Mesenchymal stem cell (in vitro differentiated cells and primary cell): ENCODE measurements at regions not wholly inside any gene's neighbourhood (a gene's known extent, or its start where the extent isn't known, plus 50 kb on each side); places are given as distances from the start of the nearest gene placed in this dataset.
A peak's percentile ranks its signal among the peaks of the same experiment; 100 is the strongest.

ENCODE experiments used
- DNase-seq: peaks from one replicate; pipeline ENCODE4 v3.0.0-alpha.2; 2013
- H2AFZ ChIP-seq: one replicate; pipeline ENCODE4 v1.6.1; 2013; ENCODE audit warnings: low read depth, mild to moderate bottlenecking, control low read depth, inconsistent platforms, low read length, moderate library complexity
- H2AK5ac ChIP-seq: 2 replicates; pipeline ENCODE4 v1.6.1; 2013; ENCODE audit warnings: low read length, moderate library complexity, mild to moderate bottlenecking, inconsistent platforms; ENCODE audit not compliant: severe bottlenecking
- H2BK120ac ChIP-seq: one replicate; pipeline ENCODE4 v1.6.1; 2013; ENCODE audit warnings: low read depth, mild to moderate bottlenecking, inconsistent platforms, low read length, moderate library complexity
- H2BK12ac ChIP-seq, 2 experiments: one replicate each; pipeline ENCODE4 v1.6.1; 2013; ENCODE audit warnings: inconsistent platforms in 2 of 2, low read length in 2 of 2, mild to moderate bottlenecking in 2 of 2, moderate library complexity in 2 of 2, control low read depth in 1 of 2
- H2BK15ac ChIP-seq: one replicate; pipeline ENCODE4 v1.6.1; 2013; ENCODE audit warnings: mild to moderate bottlenecking, low read depth, inconsistent platforms; ENCODE audit not compliant: poor library complexity, severe bottlenecking
- H2BK5ac ChIP-seq: 2 replicates; pipeline ENCODE4 v1.6.1; 2013; ENCODE audit warnings: low read depth, mild to moderate bottlenecking, low read length, control low read depth, inconsistent platforms; ENCODE audit not compliant: poor library complexity, severe bottlenecking
- H3K14ac ChIP-seq, 2 experiments: one replicate each; pipeline ENCODE4 v1.6.1; 2013; ENCODE audit warnings: inconsistent platforms in 2 of 2, low read length in 2 of 2, control low read depth in 1 of 2, mild to moderate bottlenecking in 1 of 2, moderate library complexity in 1 of 2
- H3K18ac ChIP-seq, 2 experiments: one replicate each; pipeline ENCODE4 v1.6.1; 2013; ENCODE audit warnings: inconsistent platforms in 2 of 2, low read length in 2 of 2, control low read depth in 1 of 2, low read depth in 1 of 2, mild to moderate bottlenecking in 1 of 2
- H3K23ac ChIP-seq, 2 experiments: one replicate each; pipeline ENCODE4 v1.6.1; 2013; ENCODE audit warnings: inconsistent platforms in 2 of 2, low read length in 2 of 2, mild to moderate bottlenecking in 2 of 2, moderate library complexity in 2 of 2, control low read depth in 1 of 2
- H3K27ac ChIP-seq: 2 replicates; pipeline ENCODE4 v1.5.1; 2013; ENCODE audit warnings: mild to moderate bottlenecking, moderate library complexity, low read length, control low read depth, inconsistent platforms; ENCODE audit not compliant: poor library complexity, severe bottlenecking
- H3K27me3 ChIP-seq, 2 experiments: 2 replicates each; pipeline versions ENCODE4 v1.6.1 to v1.7.0; 2013; ENCODE audit warnings: low read length in 2 of 2, mild to moderate bottlenecking in 2 of 2, moderate library complexity in 2 of 2, control low read depth in 1 of 2, inconsistent platforms in 1 of 2; ENCODE audit not compliant: control insufficient read depth in 1 of 2, insufficient read depth in 1 of 2
- H3K36me3 ChIP-seq, 2 experiments: 2 replicates each; pipeline versions ENCODE4 v1.6.1 to v1.7.0; 2013; ENCODE audit warnings: low read length in 2 of 2, control low read depth in 1 of 2, inconsistent platforms in 1 of 2, low read depth in 1 of 2, mild to moderate bottlenecking in 1 of 2; ENCODE audit not compliant: insufficient read depth in 2 of 2, control insufficient read depth in 1 of 2
- H3K4ac ChIP-seq, 2 experiments: one replicate each; pipeline ENCODE4 v1.6.1; 2013; ENCODE audit warnings: inconsistent platforms in 2 of 2, low read length in 2 of 2, mild to moderate bottlenecking in 2 of 2, moderate library complexity in 2 of 2, control low read depth in 1 of 2, low read depth in 1 of 2
- H3K4me1 ChIP-seq: 2 replicates; pipeline ENCODE4 v1.6.1; 2013; ENCODE audit warnings: low read depth, low read length, control low read depth; ENCODE audit not compliant: control insufficient read depth, insufficient read depth
- H3K4me2 ChIP-seq: 2 replicates; pipeline ENCODE4 v1.6.1; 2013; ENCODE audit warnings: low read length, mild to moderate bottlenecking, inconsistent platforms; ENCODE audit not compliant: poor library complexity, severe bottlenecking
- H3K4me3 ChIP-seq, 2 experiments: 2 replicates each; pipeline versions ENCODE4 v1.5.1 to v1.7.0; 2013; ENCODE audit warnings: low read length in 2 of 2, mild to moderate bottlenecking in 2 of 2, control low read depth in 1 of 2, low read depth in 1 of 2; ENCODE audit not compliant: insufficient read depth in 1 of 2
- H3K79me1 ChIP-seq: replicated peaks from 2 replicates; pipeline ENCODE4 v1.6.1; 2013; ENCODE audit warnings: mild to moderate bottlenecking, control low read depth, low read length, inconsistent platforms; ENCODE audit not compliant: poor library complexity, severe bottlenecking
- H3K9ac ChIP-seq: 2 replicates; pipeline ENCODE4 v1.7.0; 2013; ENCODE audit warnings: mild to moderate bottlenecking, low read length, moderate library complexity
- H3K9me3 ChIP-seq: 2 replicates; pipeline ENCODE4 v1.7.0; 2013; ENCODE audit warnings: mild to moderate bottlenecking, low read length; ENCODE audit not compliant: control insufficient read depth
- H4K8ac ChIP-seq: one replicate; pipeline ENCODE4 v1.6.1; 2013; ENCODE audit warnings: inconsistent platforms, mild to moderate bottlenecking, low read length, moderate library complexity
- H4K91ac ChIP-seq: one replicate; pipeline ENCODE4 v1.6.1; 2013; ENCODE audit warnings: mild to moderate bottlenecking, low read length, inconsistent platforms
- whole genome bisulfite sequencing: methylation state at CpG from one replicate; pipeline ENCODE4 v1.1.7; 2013; ENCODE audit warnings: mixed read lengths; 5-methylcytosine and 5-hydroxymethylcytosine counted together

DNA sequence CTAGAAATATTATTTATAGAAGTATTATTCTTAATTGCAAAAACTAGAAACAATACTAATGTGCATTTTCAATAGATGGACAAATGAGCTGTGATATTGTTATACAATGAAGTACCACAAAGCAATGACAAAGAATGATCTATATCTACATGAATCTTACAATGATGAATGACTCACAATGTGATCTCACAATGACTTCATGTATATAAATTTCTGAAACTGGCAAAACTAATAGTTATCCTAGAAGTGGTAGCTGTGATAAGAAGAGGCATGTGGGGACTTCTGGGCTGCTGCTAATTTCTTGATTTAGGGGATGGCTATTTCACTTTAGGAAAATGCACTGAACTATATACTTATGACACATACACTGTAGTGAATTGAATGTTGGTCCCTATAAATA lies 396.0 kb upstream of the ZNF608 start:
- Histone ChIP-seq H3K27me3 (no peaks in the 10 kb centered on the region), H3K23ac (no peak overlapping the region), H4K8ac (no peak overlapping the region), H3K4ac (no peak overlapping the region), H3K14ac (no peak overlapping the region), H2BK5ac (no peak overlapping the region), H3K18ac (no peak overlapping the region), H2BK12ac (no peak overlapping the region), H3K4me1 (no peaks in the 10 kb centered on the region), H3K79me1 (no peaks in the 10 kb centered on the region), H3K9ac (no peak overlapping the region), H3K36me3 (no peaks in the 10 kb centered on the region), H2BK15ac (no peak overlapping the region), H2BK120ac (no peak overlapping the region), H3K4me2 (no peak overlapping the region), H3K9me3 (no peaks in the 10 kb centered on the region), H3K27ac (no peak overlapping the region), H2AK5ac (no peak overlapping the region), H4K91ac (no peak overlapping the region), H3K4me3 (no peak overlapping the region), H2AFZ (no peak overlapping the region)
- DNase-seq: no peak

DNA sequence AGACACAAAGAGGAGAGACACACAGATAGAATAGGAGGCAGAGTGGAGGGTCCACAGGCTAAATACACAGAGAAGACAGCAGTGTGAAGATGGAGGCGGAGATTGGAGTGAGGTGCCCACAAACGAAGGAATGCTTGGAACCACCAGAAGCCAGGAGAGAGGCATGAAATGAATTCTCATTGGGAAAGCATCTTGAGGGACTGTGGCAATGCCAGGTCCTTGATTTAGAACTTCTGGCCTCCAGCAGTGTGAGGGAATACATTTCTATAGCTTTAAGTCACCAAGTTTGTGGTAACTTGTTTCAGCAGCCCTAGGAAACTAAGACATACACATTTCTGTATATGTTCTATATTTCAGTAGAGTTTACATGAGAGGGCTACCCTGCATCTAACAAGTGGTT lies 396.6 kb upstream of the ZNF608 start:
- DNase-seq: no peak
- Histone ChIP-seq H2BK120ac (no peak overlapping the region), H2BK15ac (peak overlapping the region; percentile 26), H2AFZ (no peak overlapping the region), H3K18ac (no peak overlapping the region), H3K36me3 (no peaks in the 10 kb centered on the region), H3K14ac (no peak overlapping the region), H3K79me1 (no peaks in the 10 kb centered on the region), H3K27me3 (no peaks in the 10 kb centered on the region), H3K4ac (no peak overlapping the region), H3K4me2 (no peak overlapping the region), H4K8ac (no peak overlapping the region), H3K9ac (no peak overlapping the region), H2BK5ac (no peak overlapping the region), H3K4me3 (no peak overlapping the region), H2BK12ac (peak overlapping the region in 1 of 2 experiments; percentile 69), H3K9me3 (no peaks in the 10 kb centered on the region), H3K4me1 (no peaks in the 10 kb centered on the region), H2AK5ac (no peak overlapping the region), H3K23ac (no peak overlapping the region), H3K27ac (no peak overlapping the region), H4K91ac (no peak overlapping the region)
- WGBS: 83% methylated on average over 2 of the region's 2 CpGs

DNA sequence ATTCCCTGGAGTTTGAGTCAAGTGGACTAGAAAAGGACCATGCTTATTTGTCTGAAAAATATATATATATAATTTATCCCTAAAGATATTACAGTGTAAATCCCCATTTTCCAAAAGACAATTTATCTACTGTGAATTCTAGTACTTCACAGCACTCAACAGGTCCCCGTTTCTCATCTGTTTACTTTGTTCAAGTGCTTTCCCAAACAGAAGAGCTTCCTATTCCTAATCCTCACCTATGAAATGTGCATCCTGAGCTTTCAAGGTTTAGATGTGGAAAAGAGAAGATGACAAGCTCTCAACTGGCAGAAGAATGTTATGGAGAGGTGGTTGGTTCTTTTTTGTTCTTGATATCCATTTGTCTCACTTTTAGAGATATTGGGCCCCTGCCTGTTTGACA lies 401.6 kb upstream of the ZNF608 start:
- no peak overlapping the region for H2BK5ac ChIP-seq
- no peak overlapping the region for H3K18ac ChIP-seq
- no peak overlapping the region for H3K23ac ChIP-seq
- no peak overlapping the region for H3K14ac ChIP-seq
- H3K9ac ChIP-seq: no peak overlapping the region
- WGBS: 67% methylated on average over 1 of the region's 1 CpG
- no peaks in the 10 kb centered on the region for H3K9me3 ChIP-seq
- H2BK15ac ChIP-seq: no peak overlapping the region
- no peaks in the 10 kb centered on the region for H3K27me3 ChIP-seq
- no peak overlapping the region for H3K4ac ChIP-seq
- no peaks in the 10 kb centered on the region for H3K79me1 ChIP-seq
- no peak overlapping the region for H3K4me2 ChIP-seq
- no peak overlapping the region for H3K4me3 ChIP-seq
- H4K91ac ChIP-seq: no peak overlapping the region
- H3K4me1 ChIP-seq: no peaks in the 10 kb centered on the region
- no peaks in the 10 kb centered on the region for H3K36me3 ChIP-seq
- H2BK120ac ChIP-seq: no peak overlapping the region
- no peak overlapping the region for H2AK5ac ChIP-seq
- H4K8ac ChIP-seq: no peak overlapping the region
- no peak overlapping the region for H2BK12ac ChIP-seq
- no peak for DNase-seq
- no peak overlapping the region for H3K27ac ChIP-seq
- no peak overlapping the region for H2AFZ ChIP-seq

DNA sequence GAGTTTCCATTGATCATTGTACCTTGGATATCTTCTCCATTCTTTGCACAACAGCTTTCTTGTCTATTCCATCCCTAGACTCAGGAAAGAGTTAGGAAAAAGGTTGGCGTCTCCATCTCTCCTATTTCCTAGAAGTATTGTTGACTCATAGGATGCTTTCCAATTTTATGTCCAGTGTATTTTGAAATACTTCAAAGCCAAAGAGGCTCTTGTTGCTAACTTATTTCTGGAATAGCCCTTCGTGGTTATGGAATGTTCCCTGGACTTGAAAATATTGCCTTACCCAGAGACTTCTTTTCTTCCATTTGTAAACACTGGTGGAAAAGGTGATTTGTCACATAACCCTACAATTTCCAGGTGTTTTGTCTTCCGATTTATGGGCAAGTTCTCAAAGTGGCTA lies 402.3 kb upstream of the ZNF608 start:
- H3K9me3 ChIP-seq: no peaks in the 10 kb centered on the region
- no peak overlapping the region for H2BK120ac ChIP-seq
- H3K4me3 ChIP-seq: no peak overlapping the region
- no peak overlapping the region for H4K8ac ChIP-seq
- DNase-seq: peak; percentile 50
- 87% methylated on average over 1 of the region's 3 CpGs for WGBS
- no peak overlapping the region for H3K27ac ChIP-seq
- no peaks in the 10 kb centered on the region for H3K36me3 ChIP-seq
- no peak overlapping the region for H3K23ac ChIP-seq
- no peak overlapping the region for H2BK5ac ChIP-seq
- H2BK15ac ChIP-seq: no peak overlapping the region
- no peak overlapping the region for H3K9ac ChIP-seq
- no peaks in the 10 kb centered on the region for H3K79me1 ChIP-seq
- no peak overlapping the region for H2AFZ ChIP-seq
- no peak overlapping the region for H4K91ac ChIP-seq
- no peak overlapping the region for H2AK5ac ChIP-seq
- H3K4me1 ChIP-seq: no peaks in the 10 kb centered on the region
- H3K4ac ChIP-seq: no peak overlapping the region
- H3K18ac ChIP-seq: peak overlapping the region in 1 of 2 experiments; percentile 24
- no peak overlapping the region for H3K14ac ChIP-seq
- H2BK12ac ChIP-seq: no peak overlapping the region
- no peaks in the 10 kb centered on the region for H3K27me3 ChIP-seq
- no peak overlapping the region for H3K4me2 ChIP-seq
